ENCODE measurements at regions not wholly inside any gene's neighbourhood (a gene's known extent, or its start where the extent isn't known, plus 50 kb on each side); places are given as distances from the start of the nearest gene placed in this dataset.

DNA sequence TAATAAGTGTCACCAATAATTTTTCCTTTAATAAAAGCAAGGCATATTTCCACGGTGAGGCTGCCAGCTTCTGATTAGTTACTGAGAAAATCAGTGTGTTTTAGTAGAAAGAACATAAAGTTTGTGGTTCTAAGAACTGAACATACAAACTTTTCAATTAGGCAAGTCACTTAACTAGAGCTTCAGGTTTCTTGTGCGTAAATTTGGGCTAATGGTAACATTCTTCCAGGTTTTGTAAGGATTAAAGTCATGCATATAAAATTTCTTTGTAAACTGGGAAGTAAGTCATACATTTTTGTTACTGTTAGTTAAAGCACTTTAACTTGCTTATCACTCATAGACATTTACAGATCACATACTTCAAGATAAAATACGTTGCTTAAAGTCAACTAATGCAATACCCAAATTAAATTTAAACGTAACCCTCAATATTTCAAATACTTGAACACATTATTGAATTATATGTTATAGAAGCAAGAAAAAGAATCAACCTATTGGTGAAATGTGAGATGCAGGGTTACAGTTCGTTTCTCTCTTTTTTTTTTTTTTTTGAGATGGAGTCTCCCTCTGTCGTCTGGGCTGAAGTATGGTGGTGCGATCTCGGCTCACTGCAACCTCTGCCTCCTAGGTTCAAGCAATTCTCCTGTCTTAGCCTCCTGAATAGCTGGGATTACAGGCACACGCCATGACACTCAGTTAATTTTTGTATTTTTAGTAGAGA is 327.3 kb upstream of the NOX3 start:
- WGBS (ENCODE audit: insufficient coverage, low coverage, low lambda C conversion rate, missing lambda C conversion rate): 48% methylated on average over 9 of the region's 9 CpGs
- ATAC-seq: no peak
- no peaks in the 10 kb centered on the region for H3K4me1 ChIP-seq
- TF ChIP-seq POLR2A (IDR thresholded peaks at IDR 0.05): no peak
- TF ChIP-seq, protein P1, sequence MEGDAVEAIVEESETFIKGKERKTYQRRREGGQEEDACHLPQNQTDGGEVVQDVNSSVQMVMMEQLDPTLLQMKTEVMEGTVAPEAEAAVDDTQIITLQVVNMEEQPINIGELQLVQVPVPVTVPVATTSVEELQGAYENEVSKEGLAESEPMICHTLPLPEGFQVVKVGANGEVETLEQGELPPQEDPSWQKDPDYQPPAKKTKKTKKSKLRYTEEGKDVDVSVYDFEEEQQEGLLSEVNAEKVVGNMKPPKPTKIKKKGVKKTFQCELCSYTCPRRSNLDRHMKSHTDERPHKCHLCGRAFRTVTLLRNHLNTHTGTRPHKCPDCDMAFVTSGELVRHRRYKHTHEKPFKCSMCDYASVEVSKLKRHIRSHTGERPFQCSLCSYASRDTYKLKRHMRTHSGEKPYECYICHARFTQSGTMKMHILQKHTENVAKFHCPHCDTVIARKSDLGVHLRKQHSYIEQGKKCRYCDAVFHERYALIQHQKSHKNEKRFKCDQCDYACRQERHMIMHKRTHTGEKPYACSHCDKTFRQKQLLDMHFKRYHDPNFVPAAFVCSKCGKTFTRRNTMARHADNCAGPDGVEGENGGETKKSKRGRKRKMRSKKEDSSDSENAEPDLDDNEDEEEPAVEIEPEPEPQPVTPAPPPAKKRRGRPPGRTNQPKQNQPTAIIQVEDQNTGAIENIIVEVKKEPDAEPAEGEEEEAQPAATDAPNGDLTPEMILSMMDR (IDR thresholded peaks at IDR 0.05): no peak
- no peaks in the 10 kb centered on the region for H3K27me3 ChIP-seq
- H3K9me3 ChIP-seq: no peaks in the 10 kb centered on the region
- H3K36me3 ChIP-seq: no peaks in the 10 kb centered on the region
- intact Hi-C loops (cut with DNase I): no loop called here
- H3K27ac ChIP-seq: no peak overlapping the region
- DNase-seq: no peak
- H3K4me3 ChIP-seq: no peak overlapping the region

DNA sequence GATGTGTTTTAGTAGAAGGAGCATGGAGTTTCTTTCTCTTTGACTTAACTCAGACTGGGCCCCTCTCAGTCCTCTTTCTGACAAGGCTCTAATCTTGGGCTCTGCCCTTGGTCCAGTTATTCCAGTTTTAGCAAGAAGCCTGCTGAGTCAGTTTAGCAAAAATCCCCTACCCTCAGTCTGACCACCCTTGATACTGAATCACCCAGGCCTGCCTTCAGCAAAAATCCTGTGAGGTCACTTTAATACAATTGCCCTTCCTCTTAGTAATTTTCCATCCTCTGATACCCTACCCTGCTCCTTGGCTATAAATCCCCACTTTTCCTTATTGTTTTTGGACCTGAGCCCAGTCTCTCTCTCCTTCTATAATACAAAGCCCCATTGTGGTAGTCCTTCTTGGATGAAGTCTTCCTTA is 326.7 kb upstream of the NOX3 start:
- no peak for TF ChIP-seq POLR2A (IDR thresholded peaks at IDR 0.05)
- TF ChIP-seq, protein P1 (IDR thresholded peaks at IDR 0.05): no peak
- Histone ChIP-seq H3K27me3 (no peaks in the 10 kb centered on the region), H3K27ac (no peak overlapping the region), H3K4me3 (no peak overlapping the region), H3K36me3 (no peaks in the 10 kb centered on the region), H3K4me1 (no peaks in the 10 kb centered on the region), H3K9me3 (no peaks in the 10 kb centered on the region)
- DNase-seq (no peak), ATAC-seq (peak in 1 of 4 donors; percentile 42)
- intact Hi-C loops (cut with DNase I): no loop called here

DNA sequence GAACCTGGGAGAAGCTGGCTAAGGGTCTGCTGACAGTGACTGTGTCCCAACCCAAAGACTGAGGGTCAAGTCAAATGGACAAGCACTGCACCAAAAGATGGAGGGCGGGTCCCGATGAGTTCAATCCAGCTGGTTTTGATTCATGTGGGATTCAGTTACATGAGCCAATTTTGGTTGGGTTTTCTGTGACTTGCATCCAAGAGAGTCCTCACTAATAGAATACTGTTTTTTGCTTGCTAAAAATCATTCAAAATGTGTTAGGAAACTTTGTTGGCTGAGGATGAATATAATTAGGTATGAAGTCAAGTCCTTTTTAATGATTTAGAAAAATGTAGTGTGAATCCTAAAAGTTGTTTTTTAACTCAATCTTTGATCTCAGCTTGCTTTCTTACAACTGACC is 323.8 kb upstream of the NOX3 start:
- H3K4me3 ChIP-seq: no peak overlapping the region
- no peak for ATAC-seq
- no peak overlapping the region for H3K27ac ChIP-seq

DNA sequence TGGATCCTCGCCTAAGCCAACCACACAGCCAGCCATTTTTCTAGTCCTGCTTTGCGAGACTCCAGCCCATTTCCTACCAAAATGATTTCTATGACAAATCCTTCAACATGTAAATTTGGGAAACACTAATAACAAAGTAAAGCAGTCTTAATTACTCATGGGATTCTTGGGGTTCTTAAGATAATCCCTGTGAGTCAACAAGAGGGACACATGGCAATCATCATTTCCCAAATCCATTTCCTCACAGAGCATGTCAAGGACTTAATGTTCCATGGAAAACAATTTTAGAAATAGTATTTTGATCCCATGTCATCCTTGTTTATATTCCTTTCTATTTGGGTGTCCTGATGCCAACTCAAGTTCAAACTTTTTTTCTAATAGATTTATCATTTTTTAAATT is 322.7 kb upstream of the NOX3 start:
- DNase-seq (no peak), ATAC-seq (no peak)
- TF ChIP-seq POLR2A (IDR thresholded peaks at IDR 0.05): no peak
- TF ChIP-seq, protein P1 (IDR thresholded peaks at IDR 0.05): no peak
- no peak overlapping the region for H3K27ac ChIP-seq
- no peaks in the 10 kb centered on the region for H3K9me3 ChIP-seq
- H3K4me3 ChIP-seq: no peak overlapping the region
- intact Hi-C loops (cut with DNase I): no loop called here
- no peaks in the 10 kb centered on the region for H3K27me3 ChIP-seq
- 51% methylated on average over 2 of the region's 2 CpGs for WGBS (ENCODE audit: insufficient coverage, low coverage, low lambda C conversion rate, missing lambda C conversion rate)
- H3K4me1 ChIP-seq: no peaks in the 10 kb centered on the region
- H3K36me3 ChIP-seq: no peaks in the 10 kb centered on the region

More for the DNA sequence above, 323.8 kb upstream of the NOX3 start:
- intact Hi-C loops (cut with DNase I): no loop called here
- no peaks in the 10 kb centered on the region for H3K36me3 ChIP-seq
- no peaks in the 10 kb centered on the region for H3K9me3 ChIP-seq
- 37% methylated on average over 2 of the region's 2 CpGs for whole genome bisulfite sequencing (ENCODE audit: insufficient coverage, low coverage, low lambda C conversion rate, missing lambda C conversion rate)
- no peaks in the 10 kb centered on the region for H3K4me1 ChIP-seq
- no peak for TF ChIP-seq POLR2A (IDR thresholded peaks at IDR 0.05)
- no peaks in the 10 kb centered on the region for H3K27me3 ChIP-seq
- DNase-seq: no peak

DNA sequence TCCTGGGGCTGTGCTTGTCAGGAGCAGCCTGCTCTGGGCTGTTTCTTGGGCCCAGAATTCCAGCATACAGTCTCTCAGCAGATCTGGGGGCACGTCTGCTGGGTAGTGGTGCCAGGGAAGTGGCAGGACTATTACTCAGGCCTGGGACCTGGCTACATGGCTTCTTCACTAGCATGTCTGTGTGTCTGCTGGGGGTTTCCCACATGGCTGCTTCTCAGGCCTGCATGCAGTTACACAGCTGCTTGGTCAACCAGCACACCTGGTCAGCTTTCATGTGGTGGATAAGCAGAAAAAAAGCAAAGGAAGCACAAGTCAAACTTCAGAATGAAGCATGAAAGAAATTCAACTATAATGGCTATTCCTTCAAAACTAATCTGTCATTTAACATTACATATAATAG is 316.2 kb upstream of the NOX3 start:
- Histone ChIP-seq H3K27me3 (no peaks in the 10 kb centered on the region), H3K9me3 (no peaks in the 10 kb centered on the region), H3K27ac (no peak overlapping the region), H3K36me3 (no peaks in the 10 kb centered on the region), H3K4me1 (no peaks in the 10 kb centered on the region), H3K4me3 (no peak overlapping the region)
- intact Hi-C loops (cut with DNase I): no loop called here
- DNase-seq (no peak), ATAC-seq (no peak)
- WGBS (ENCODE audit: insufficient coverage, low coverage, low lambda C conversion rate, missing lambda C conversion rate): no CpG with 5 or more reads among the region's 1 CpG
- no peak for TF ChIP-seq POLR2A (IDR thresholded peaks at IDR 0.05)
- TF ChIP-seq, protein P1 (IDR thresholded peaks at IDR 0.05): no peak
